ENCODE measurements at regions not wholly inside any gene's neighbourhood (a gene's known extent, or its start where the extent isn't known, plus 50 kb on each side); places are given as distances from the start of the nearest gene placed in this dataset.

- TF ChIP-seq CTCF (IDR thresholded peaks at IDR 0.05; ENCODE audit: borderline replicate concordance, extremely low read depth, low read length, poor library complexity, severe bottlenecking) = no peak
- no peak for TF ChIP-seq EZH2 (IDR thresholded peaks at IDR 0.05; ENCODE audit: borderline replicate concordance, low read depth, low read length, severe bottlenecking)
Observed at GRCh38 chr14:52125885-52126284, 57.0 kb upstream of the NID2 start.

Data from DND-41 (cell line).